Cardiac muscle cell (in vitro differentiated cells and primary cell): ENCODE measurements at regions not wholly inside any gene's neighbourhood (a gene's known extent, or its start where the extent isn't known, plus 50 kb on each side); places are given as distances from the start of the nearest gene placed in this dataset.

ENCODE experiments used
- DNase-seq, 2 donors: peaks; one replicate each; pipeline versions ENCODE4 v3.0.0 to v3.0.0-alpha.2; 2010 to 2017; ENCODE audit warnings: low read depth in 1 of 2, low spot score in 1 of 2
- H3K27ac ChIP-seq: fragments of 200-600 bp; sonication (generic); 2 replicates; pipeline ENCODE4 v1.5.1; 2016
- H3K27me3 ChIP-seq: fragments of 200-600 bp; sonication (generic); 2 replicates; pipeline ENCODE4 v1.6.0; 2016; ENCODE audit warnings: control low read depth
- H3K36me3 ChIP-seq: fragments of 200-600 bp; sonication (generic); 2 replicates; pipeline ENCODE4 v1.5.1; 2016; ENCODE audit warnings: control low read depth
- H3K4me1 ChIP-seq: fragments of 200-600 bp; sonication (generic); 2 replicates; pipeline ENCODE4 v1.8.1; 2017; ENCODE audit warnings: low read depth, mild to moderate bottlenecking, mixed run types
- H3K4me3 ChIP-seq: fragments of 200-600 bp; sonication (generic); 2 replicates; pipeline ENCODE4 v1.5.1; 2016; ENCODE audit warnings: mild to moderate bottlenecking
- H3K9me3 ChIP-seq: fragments of 200-600 bp; sonication (generic); 2 replicates; pipeline ENCODE4 v1.5.1; 2017; ENCODE audit warnings: low read depth, mild to moderate bottlenecking, control low read depth
- TF ChIP-seq, protein P1 (sequence below): IDR thresholded peaks from 2 replicates; pipeline ENCODE4 v1.5.1; 2012; ENCODE audit warnings: low read depth, mild to moderate bottlenecking, low read length

DNA sequence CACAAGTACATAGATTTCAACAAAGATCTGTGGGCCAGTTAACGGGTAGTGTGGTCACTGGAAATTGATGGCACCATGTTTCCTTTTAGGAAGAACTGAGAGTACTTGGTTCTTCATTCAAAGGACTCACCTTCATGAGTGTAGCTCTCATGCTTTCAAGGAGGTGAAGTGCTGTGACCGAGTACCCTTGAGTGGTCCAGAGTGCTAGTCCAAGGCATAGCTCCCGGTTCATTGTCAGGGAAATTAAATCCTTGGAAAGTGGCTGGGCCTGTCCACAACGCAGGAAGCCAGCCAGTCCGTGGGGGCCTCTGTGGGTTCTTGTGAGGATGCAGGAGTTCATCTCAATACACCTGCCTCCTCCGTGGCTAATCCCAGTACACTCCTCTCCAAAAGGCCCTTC is 295.1 kb downstream of the GALR1 start:
- Histone ChIP-seq H3K4me1 (no peaks in the 10 kb centered on the region), H3K27ac (no peak overlapping the region), H3K36me3 (no peaks in the 10 kb centered on the region), H3K27me3 (no peaks in the 10 kb centered on the region), H3K9me3 (no peaks in the 10 kb centered on the region), H3K4me3 (no peak overlapping the region)
- DNase-seq = no peak
- TF ChIP-seq, protein P1, sequence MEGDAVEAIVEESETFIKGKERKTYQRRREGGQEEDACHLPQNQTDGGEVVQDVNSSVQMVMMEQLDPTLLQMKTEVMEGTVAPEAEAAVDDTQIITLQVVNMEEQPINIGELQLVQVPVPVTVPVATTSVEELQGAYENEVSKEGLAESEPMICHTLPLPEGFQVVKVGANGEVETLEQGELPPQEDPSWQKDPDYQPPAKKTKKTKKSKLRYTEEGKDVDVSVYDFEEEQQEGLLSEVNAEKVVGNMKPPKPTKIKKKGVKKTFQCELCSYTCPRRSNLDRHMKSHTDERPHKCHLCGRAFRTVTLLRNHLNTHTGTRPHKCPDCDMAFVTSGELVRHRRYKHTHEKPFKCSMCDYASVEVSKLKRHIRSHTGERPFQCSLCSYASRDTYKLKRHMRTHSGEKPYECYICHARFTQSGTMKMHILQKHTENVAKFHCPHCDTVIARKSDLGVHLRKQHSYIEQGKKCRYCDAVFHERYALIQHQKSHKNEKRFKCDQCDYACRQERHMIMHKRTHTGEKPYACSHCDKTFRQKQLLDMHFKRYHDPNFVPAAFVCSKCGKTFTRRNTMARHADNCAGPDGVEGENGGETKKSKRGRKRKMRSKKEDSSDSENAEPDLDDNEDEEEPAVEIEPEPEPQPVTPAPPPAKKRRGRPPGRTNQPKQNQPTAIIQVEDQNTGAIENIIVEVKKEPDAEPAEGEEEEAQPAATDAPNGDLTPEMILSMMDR = no peak

DNA sequence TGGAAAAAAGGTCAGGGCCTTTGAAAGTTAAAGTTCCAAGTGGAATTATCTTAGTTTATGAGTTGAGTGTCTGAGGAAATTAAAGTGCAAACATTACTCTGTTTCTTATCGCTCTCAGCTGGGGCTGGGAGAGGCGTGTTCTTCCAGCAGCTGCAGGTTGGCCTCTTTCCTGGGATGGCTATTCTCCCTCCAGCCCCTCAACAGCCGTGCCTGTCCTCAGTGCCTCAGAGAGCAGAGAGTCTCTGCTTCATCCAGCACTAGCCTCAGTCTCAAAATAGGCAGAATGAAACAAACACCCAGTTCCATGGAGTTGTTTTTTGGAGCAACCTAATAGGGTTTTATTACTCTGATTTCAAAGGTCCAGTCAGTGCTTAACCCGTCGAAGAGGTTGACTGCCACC is 298.1 kb downstream of the GALR1 start:
- DNase-seq = no peak
- Histone ChIP-seq H3K27me3 (no peaks in the 10 kb centered on the region), H3K9me3 (no peaks in the 10 kb centered on the region), H3K36me3 (no peaks in the 10 kb centered on the region), H3K4me1 (no peaks in the 10 kb centered on the region), H3K4me3 (no peak overlapping the region), H3K27ac (no peak overlapping the region)
- TF ChIP-seq, protein P1 = no peak

DNA sequence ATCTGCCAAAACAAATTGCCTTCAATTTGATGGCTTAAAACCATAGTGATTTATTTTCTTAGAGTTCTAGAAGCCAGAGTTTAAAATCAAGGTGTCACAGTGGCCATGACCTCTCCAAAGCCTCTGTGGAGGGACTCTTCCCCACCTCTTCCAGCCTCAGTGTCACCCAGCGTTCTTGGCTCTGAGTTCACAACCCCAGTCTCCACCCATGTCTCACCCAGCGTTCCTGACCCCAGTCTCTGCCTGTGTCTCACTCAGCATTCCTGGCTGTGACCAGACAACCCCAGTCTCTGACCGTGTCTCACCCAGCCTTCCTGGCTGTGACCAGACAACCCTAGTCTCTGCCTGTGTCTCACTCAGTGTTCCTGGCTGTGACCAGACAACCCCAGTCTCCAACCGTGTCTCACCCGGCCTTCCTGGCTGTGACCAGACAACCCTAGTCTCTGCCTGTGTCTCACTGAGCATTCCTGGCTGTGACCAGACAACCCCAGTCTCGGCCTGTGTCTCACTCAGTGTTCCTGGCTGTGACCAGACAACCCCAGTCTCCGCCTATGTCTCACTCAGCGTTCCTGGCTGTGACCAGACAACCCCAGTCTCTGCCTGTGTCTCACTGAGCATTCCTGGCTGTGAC is 299.3 kb downstream of the GALR1 start:
- Histone ChIP-seq H3K36me3 (no peaks in the 10 kb centered on the region), H3K9me3 (no peaks in the 10 kb centered on the region), H3K27me3 (no peaks in the 10 kb centered on the region), H3K27ac (no peak overlapping the region), H3K4me3 (no peak overlapping the region), H3K4me1 (no peaks in the 10 kb centered on the region)
- TF ChIP-seq, protein P1 = no peak
- DNase-seq = no peak

DNA sequence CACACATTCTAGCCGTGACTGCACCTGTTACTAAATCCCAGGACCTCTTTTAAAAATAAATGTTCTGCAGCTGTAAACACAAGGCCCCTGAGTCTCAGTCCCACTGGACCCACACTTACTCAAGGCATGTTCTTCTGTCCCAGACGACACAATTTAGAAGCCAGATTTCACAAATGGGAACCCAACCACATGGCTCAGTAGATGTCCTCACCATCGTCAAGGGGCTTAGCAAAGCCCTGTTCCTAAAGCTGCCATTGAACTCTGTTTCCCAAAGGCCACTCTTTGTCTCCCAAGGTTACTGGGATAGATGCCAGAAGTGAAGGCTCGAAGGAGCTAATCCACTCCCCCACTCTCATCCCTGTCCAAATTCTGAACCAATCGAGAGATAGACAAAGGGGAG is 301.0 kb downstream of the GALR1 start:
- TF ChIP-seq, protein P1 = no peak
- no peak overlapping the region for H3K4me3 ChIP-seq
- DNase-seq = no peak
- H3K27me3 ChIP-seq = no peaks in the 10 kb centered on the region
- H3K9me3 ChIP-seq = no peaks in the 10 kb centered on the region
- no peaks in the 10 kb centered on the region for H3K4me1 ChIP-seq
- H3K36me3 ChIP-seq = no peaks in the 10 kb centered on the region
- H3K27ac ChIP-seq = no peak overlapping the region

DNA sequence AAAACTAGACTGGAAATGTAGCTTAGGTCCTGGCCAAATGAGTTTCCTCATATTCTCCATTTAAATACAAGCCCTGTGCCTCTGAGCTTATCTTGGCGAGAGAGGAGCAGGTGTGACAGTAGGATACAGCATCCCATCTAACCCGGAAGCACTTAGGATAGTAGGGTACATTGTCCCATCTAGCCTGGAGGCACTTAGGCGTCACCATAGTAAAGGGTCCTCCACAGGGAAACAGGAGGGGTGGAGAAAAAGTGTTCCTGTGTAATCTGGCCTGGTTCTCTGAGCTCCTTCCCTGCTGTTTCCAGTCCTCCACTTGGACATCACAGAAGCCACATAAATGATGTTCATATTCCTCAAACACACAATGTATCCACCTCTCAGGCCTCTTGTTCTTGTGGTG is 301.4 kb downstream of the GALR1 start:
- Histone ChIP-seq H3K36me3 (no peaks in the 10 kb centered on the region), H3K27me3 (no peaks in the 10 kb centered on the region), H3K4me1 (no peaks in the 10 kb centered on the region), H3K4me3 (no peak overlapping the region), H3K9me3 (no peaks in the 10 kb centered on the region), H3K27ac (no peak overlapping the region)
- TF ChIP-seq, protein P1 = no peak
- DNase-seq = no peak
